GM23338 (cell line): ENCODE measurements at regions not wholly inside any gene's neighbourhood (a gene's known extent, or its start where the extent isn't known, plus 50 kb on each side); places are given as distances from the start of the nearest gene placed in this dataset.

Source experiments
- ATAC-seq: fragments of 200-7000 bp; cut with Tn5 transposase; 3 replicates; pipeline ENCODE4 v1.9.1; 2020
- DNase-seq: peaks from one replicate; pipeline ENCODE4 v3.0.0-alpha.2; 2015; ENCODE audit warnings: low spot score
- H2AFZ ChIP-seq: fragments of 200-600 bp; sonication (generic); 2 replicates; pipeline ENCODE4 v1.8.0; 2016; ENCODE audit warnings: antibody characterized with exemption, mild to moderate bottlenecking, moderate library complexity
- H3F3A ChIP-seq: fragments of 200-600 bp; sonication (generic); replicated peaks from 2 replicates; pipeline ENCODE4 v1.8.0; 2017; ENCODE audit warnings: antibody characterized with exemption, mixed run types, low read depth
- H3K27ac ChIP-seq: fragments of 200-600 bp; sonication (generic); 2 replicates; pipeline ENCODE4 v1.6.1; 2016; ENCODE audit warnings: low read depth
- H3K27me3 ChIP-seq: fragments of 200-600 bp; sonication (generic); 2 replicates; pipeline ENCODE4 v1.8.0; 2016; ENCODE audit warnings: mild to moderate bottlenecking, mixed run types, moderate library complexity; ENCODE audit not compliant: insufficient read depth
- H3K36me3 ChIP-seq: fragments of 200-600 bp; sonication (generic); 2 replicates; pipeline ENCODE4 v1.8.0; 2016; ENCODE audit warnings: mild to moderate bottlenecking; ENCODE audit not compliant: insufficient read depth
- H3K4me1 ChIP-seq: fragments of 200-600 bp; sonication (generic); 2 replicates; pipeline ENCODE4 v1.8.0; 2016; ENCODE audit warnings: mild to moderate bottlenecking, moderate library complexity; ENCODE audit not compliant: insufficient read depth
- H3K4me2 ChIP-seq: fragments of 200-600 bp; sonication (generic); 2 replicates; pipeline ENCODE4 v1.7.1; 2017; ENCODE audit warnings: mixed run types
- H3K4me3 ChIP-seq: fragments of 200-600 bp; sonication (generic); 2 replicates; pipeline ENCODE4 v1.6.1; 2016; ENCODE audit warnings: mixed run types
- H3K79me2 ChIP-seq: fragments of 200-600 bp; sonication (generic); replicated peaks from 2 replicates; pipeline ENCODE4 v1.8.0; 2017; ENCODE audit warnings: mild to moderate bottlenecking; ENCODE audit not compliant: insufficient read depth
- H3K9me2 ChIP-seq: fragments of 200-600 bp; sonication (generic); 2 replicates; pipeline ENCODE4 v1.8.0; 2017; ENCODE audit not compliant: insufficient read depth
- H4K20me1 ChIP-seq: fragments of 200-600 bp; sonication (generic); replicated peaks from 2 replicates; pipeline ENCODE4 v1.8.0; 2017; ENCODE audit warnings: mild to moderate bottlenecking; ENCODE audit not compliant: insufficient read depth
- H3K27ac Mint-ChIP-seq: 2 replicates; pipeline ENCODE4 v1.8.0; 2020; ENCODE audit warnings: inconsistent platforms, mild to moderate bottlenecking, moderate library complexity, mixed read lengths
- H3K27me3 Mint-ChIP-seq: 3 replicates; pipeline ENCODE4 v1.8.0; 2022; ENCODE audit warnings: low read depth, mild to moderate bottlenecking, moderate library complexity, mixed read lengths, inconsistent platforms; ENCODE audit not compliant: insufficient read depth, poor library complexity
- H3K36me3 Mint-ChIP-seq: 3 replicates; pipeline ENCODE4 v1.8.0; 2021; ENCODE audit warnings: low read depth, mild to moderate bottlenecking, inconsistent platforms, moderate library complexity, mixed read lengths
- H3K4me1 Mint-ChIP-seq: 3 replicates; pipeline ENCODE4 v1.8.0; 2020; ENCODE audit warnings: mild to moderate bottlenecking, inconsistent platforms, mixed read lengths
- H3K4me3 Mint-ChIP-seq: 3 replicates; pipeline ENCODE4 v1.8.0; 2021; ENCODE audit warnings: moderate library complexity, mild to moderate bottlenecking, inconsistent platforms, mixed read lengths
- H3K9me3 Mint-ChIP-seq: 3 replicates; pipeline ENCODE4 v1.8.0; 2020; ENCODE audit warnings: moderate library complexity, mild to moderate bottlenecking, inconsistent platforms, mixed read lengths
- CREB1 ChIP-seq: fragments of 250-450 bp; sonication (Bioruptor Pico); IDR thresholded peaks from 2 replicates; pipeline ENCODE4 v1.5.0; 2020; ENCODE audit warnings: low read depth, mild to moderate bottlenecking, moderate library complexity
- EZH2 ChIP-seq: fragments of 200-600 bp; sonication (generic); IDR thresholded peaks from one replicate; pipeline ENCODE4 v1.8.0; 2017; ENCODE audit warnings: antibody characterized with exemption, mild to moderate bottlenecking, low read depth; ENCODE audit not compliant: unreplicated experiment
- JUNB ChIP-seq: IDR thresholded peaks from one replicate; pipeline ENCODE4 v1.6.1; 2016; ENCODE audit warnings: antibody characterized with exemption; ENCODE audit not compliant: unreplicated experiment
- POLR2AphosphoS5 ChIP-seq: IDR thresholded peaks from 2 replicates; pipeline ENCODE4 v1.6.1; 2016; ENCODE audit warnings: antibody characterized with exemption, low read depth
- STAT1 ChIP-seq: IDR thresholded peaks from one replicate; pipeline ENCODE4 v1.6.1; 2016; ENCODE audit warnings: antibody characterized with exemption; ENCODE audit not compliant: unreplicated experiment
- ZNF331 ChIP-seq: fragments of 250-450 bp; sonication (Bioruptor Pico); IDR thresholded peaks from 2 replicates; pipeline ENCODE4 v1.5.0; 2020; ENCODE audit warnings: low read depth, mild to moderate bottlenecking, moderate library complexity
- TF ChIP-seq, protein P1 (sequence below): IDR thresholded peaks from one replicate; pipeline ENCODE4 v1.6.1; 2018; ENCODE audit warnings: antibody characterized with exemption; ENCODE audit not compliant: unreplicated experiment
- TF ChIP-seq, protein P2 (sequence below): IDR thresholded peaks from 2 replicates; pipeline ENCODE4 v1.6.1; 2016; ENCODE audit warnings: antibody characterized with exemption
- TF ChIP-seq, protein P3 (sequence below), 2 experiments: fragments of 200-600 bp in 1 of 2; sonication (generic) in 1 of 2; conservative IDR thresholded peaks; 2 replicates each; pipeline versions ENCODE4 v1.5.1 to v1.6.1; 2016 to 2017; ENCODE audit warnings: antibody characterized with exemption in 2 of 2, low read depth in 2 of 2, mild to moderate bottlenecking in 2 of 2, moderate library complexity in 1 of 2
- TF ChIP-seq, protein P4 (sequence below): fragments of 250-450 bp; sonication (Bioruptor Pico); IDR thresholded peaks from 2 replicates; pipeline ENCODE4 v1.5.0; 2020; ENCODE audit warnings: mild to moderate bottlenecking, moderate library complexity

DNA sequence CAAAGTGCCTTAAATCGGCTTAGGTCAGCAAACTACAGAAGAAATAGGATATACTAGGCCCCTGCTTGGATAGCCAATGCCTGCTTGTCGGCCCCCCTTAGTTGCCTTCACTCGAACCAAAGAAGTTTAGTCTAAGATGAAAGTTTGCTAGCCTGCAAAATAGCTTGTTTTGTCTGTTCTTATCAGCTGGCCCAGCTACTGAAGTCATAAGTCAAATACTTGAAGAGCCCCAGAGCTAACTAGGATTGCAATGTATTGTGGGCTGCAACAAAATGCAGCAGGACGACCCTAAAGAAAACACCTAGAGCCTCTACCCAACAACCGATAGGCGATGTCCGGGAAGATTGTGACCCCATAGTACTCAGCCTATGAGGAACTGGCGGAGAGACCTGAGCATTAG lies 183.5 kb upstream of the HS6ST1 start (continued):
- TF ChIP-seq, protein P1, sequence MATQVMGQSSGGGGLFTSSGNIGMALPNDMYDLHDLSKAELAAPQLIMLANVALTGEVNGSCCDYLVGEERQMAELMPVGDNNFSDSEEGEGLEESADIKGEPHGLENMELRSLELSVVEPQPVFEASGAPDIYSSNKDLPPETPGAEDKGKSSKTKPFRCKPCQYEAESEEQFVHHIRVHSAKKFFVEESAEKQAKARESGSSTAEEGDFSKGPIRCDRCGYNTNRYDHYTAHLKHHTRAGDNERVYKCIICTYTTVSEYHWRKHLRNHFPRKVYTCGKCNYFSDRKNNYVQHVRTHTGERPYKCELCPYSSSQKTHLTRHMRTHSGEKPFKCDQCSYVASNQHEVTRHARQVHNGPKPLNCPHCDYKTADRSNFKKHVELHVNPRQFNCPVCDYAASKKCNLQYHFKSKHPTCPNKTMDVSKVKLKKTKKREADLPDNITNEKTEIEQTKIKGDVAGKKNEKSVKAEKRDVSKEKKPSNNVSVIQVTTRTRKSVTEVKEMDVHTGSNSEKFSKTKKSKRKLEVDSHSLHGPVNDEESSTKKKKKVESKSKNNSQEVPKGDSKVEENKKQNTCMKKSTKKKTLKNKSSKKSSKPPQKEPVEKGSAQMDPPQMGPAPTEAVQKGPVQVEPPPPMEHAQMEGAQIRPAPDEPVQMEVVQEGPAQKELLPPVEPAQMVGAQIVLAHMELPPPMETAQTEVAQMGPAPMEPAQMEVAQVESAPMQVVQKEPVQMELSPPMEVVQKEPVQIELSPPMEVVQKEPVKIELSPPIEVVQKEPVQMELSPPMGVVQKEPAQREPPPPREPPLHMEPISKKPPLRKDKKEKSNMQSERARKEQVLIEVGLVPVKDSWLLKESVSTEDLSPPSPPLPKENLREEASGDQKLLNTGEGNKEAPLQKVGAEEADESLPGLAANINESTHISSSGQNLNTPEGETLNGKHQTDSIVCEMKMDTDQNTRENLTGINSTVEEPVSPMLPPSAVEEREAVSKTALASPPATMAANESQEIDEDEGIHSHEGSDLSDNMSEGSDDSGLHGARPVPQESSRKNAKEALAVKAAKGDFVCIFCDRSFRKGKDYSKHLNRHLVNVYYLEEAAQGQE, result no peak
- no peak for TF ChIP-seq STAT1
- TF ChIP-seq ZNF331 (CRISPR knock-in tag), result no peak
- TF ChIP-seq POLR2AphosphoS5, result no peak
- TF ChIP-seq, protein P2, sequence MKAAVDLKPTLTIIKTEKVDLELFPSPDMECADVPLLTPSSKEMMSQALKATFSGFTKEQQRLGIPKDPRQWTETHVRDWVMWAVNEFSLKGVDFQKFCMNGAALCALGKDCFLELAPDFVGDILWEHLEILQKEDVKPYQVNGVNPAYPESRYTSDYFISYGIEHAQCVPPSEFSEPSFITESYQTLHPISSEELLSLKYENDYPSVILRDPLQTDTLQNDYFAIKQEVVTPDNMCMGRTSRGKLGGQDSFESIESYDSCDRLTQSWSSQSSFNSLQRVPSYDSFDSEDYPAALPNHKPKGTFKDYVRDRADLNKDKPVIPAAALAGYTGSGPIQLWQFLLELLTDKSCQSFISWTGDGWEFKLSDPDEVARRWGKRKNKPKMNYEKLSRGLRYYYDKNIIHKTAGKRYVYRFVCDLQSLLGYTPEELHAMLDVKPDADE, result no peak
- TF ChIP-seq, protein P3, sequence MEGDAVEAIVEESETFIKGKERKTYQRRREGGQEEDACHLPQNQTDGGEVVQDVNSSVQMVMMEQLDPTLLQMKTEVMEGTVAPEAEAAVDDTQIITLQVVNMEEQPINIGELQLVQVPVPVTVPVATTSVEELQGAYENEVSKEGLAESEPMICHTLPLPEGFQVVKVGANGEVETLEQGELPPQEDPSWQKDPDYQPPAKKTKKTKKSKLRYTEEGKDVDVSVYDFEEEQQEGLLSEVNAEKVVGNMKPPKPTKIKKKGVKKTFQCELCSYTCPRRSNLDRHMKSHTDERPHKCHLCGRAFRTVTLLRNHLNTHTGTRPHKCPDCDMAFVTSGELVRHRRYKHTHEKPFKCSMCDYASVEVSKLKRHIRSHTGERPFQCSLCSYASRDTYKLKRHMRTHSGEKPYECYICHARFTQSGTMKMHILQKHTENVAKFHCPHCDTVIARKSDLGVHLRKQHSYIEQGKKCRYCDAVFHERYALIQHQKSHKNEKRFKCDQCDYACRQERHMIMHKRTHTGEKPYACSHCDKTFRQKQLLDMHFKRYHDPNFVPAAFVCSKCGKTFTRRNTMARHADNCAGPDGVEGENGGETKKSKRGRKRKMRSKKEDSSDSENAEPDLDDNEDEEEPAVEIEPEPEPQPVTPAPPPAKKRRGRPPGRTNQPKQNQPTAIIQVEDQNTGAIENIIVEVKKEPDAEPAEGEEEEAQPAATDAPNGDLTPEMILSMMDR (conservative IDR thresholded peaks at IDR 0.05; ENCODE audit: low read depth in 2 of 2), result no peak

DNA sequence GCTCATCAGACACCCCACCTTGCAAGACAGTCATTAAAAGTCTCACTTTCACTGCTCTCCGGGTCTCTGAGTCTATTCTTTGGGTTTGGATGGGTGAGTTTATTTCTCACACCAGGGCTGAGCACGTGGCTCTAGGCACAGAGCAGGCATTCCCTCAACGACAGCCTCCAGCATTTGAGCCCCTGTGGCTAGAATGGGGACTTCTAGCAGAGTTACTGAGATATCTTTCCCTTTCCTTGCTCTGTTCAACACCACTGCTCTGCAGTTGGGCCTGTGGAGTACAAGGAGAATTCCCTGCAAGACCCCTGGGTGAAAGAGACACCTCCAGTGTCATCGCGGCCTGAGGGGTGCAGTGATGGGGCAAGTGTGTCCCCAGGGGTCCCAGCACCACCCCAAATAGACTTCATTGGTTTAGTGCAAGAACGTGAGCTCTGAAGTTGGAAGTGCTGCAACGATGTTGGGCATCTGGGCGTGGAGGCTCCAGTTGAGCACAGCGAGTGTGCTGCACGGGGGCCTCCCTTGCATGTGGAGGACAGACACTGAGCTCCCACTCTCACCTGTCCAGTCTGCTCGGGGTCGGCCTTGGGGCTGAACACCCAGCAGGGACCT lies 184.1 kb upstream of the HS6ST1 start:
- no peak for DNase-seq
- no peaks in the 10 kb centered on the region for H4K20me1 ChIP-seq
- H3K9me3 Mint-ChIP-seq, result no peaks in the 10 kb centered on the region; the same call in 2 of the 3 replicates
- no peak overlapping the region for H3K4me3 Mint-ChIP-seq
- no peaks in the 10 kb centered on the region for H3K4me1 ChIP-seq
- H3F3A ChIP-seq, result no peaks in the 10 kb centered on the region
- no peaks in the 10 kb centered on the region for H3K9me2 ChIP-seq
- H3K27me3 ChIP-seq, result no peaks in the 10 kb centered on the region
- ATAC-seq, result no peak
- H3K4me2 ChIP-seq, result no peak overlapping the region
- H3K36me3 ChIP-seq, result no peaks in the 10 kb centered on the region
- H3K27me3 Mint-ChIP-seq, result no peaks in the 10 kb centered on the region
- no peak overlapping the region for H3K27ac Mint-ChIP-seq
- H3K79me2 ChIP-seq, result no peaks in the 10 kb centered on the region
- no peak overlapping the region for H3K27ac ChIP-seq
- H3K4me1 Mint-ChIP-seq, result no peaks in the 10 kb centered on the region
- no peaks in the 10 kb centered on the region; the same call in 2 of the 3 replicates for H3K36me3 Mint-ChIP-seq
- H2AFZ ChIP-seq, result no peak overlapping the region
- no peak overlapping the region for H3K4me3 ChIP-seq
- TF ChIP-seq EZH2 (no peak), CREB1 (CRISPR knock-in tag) (no peak), JUNB (no peak)
- TF ChIP-seq, protein P2, result no peak
- TF ChIP-seq, protein P4, sequence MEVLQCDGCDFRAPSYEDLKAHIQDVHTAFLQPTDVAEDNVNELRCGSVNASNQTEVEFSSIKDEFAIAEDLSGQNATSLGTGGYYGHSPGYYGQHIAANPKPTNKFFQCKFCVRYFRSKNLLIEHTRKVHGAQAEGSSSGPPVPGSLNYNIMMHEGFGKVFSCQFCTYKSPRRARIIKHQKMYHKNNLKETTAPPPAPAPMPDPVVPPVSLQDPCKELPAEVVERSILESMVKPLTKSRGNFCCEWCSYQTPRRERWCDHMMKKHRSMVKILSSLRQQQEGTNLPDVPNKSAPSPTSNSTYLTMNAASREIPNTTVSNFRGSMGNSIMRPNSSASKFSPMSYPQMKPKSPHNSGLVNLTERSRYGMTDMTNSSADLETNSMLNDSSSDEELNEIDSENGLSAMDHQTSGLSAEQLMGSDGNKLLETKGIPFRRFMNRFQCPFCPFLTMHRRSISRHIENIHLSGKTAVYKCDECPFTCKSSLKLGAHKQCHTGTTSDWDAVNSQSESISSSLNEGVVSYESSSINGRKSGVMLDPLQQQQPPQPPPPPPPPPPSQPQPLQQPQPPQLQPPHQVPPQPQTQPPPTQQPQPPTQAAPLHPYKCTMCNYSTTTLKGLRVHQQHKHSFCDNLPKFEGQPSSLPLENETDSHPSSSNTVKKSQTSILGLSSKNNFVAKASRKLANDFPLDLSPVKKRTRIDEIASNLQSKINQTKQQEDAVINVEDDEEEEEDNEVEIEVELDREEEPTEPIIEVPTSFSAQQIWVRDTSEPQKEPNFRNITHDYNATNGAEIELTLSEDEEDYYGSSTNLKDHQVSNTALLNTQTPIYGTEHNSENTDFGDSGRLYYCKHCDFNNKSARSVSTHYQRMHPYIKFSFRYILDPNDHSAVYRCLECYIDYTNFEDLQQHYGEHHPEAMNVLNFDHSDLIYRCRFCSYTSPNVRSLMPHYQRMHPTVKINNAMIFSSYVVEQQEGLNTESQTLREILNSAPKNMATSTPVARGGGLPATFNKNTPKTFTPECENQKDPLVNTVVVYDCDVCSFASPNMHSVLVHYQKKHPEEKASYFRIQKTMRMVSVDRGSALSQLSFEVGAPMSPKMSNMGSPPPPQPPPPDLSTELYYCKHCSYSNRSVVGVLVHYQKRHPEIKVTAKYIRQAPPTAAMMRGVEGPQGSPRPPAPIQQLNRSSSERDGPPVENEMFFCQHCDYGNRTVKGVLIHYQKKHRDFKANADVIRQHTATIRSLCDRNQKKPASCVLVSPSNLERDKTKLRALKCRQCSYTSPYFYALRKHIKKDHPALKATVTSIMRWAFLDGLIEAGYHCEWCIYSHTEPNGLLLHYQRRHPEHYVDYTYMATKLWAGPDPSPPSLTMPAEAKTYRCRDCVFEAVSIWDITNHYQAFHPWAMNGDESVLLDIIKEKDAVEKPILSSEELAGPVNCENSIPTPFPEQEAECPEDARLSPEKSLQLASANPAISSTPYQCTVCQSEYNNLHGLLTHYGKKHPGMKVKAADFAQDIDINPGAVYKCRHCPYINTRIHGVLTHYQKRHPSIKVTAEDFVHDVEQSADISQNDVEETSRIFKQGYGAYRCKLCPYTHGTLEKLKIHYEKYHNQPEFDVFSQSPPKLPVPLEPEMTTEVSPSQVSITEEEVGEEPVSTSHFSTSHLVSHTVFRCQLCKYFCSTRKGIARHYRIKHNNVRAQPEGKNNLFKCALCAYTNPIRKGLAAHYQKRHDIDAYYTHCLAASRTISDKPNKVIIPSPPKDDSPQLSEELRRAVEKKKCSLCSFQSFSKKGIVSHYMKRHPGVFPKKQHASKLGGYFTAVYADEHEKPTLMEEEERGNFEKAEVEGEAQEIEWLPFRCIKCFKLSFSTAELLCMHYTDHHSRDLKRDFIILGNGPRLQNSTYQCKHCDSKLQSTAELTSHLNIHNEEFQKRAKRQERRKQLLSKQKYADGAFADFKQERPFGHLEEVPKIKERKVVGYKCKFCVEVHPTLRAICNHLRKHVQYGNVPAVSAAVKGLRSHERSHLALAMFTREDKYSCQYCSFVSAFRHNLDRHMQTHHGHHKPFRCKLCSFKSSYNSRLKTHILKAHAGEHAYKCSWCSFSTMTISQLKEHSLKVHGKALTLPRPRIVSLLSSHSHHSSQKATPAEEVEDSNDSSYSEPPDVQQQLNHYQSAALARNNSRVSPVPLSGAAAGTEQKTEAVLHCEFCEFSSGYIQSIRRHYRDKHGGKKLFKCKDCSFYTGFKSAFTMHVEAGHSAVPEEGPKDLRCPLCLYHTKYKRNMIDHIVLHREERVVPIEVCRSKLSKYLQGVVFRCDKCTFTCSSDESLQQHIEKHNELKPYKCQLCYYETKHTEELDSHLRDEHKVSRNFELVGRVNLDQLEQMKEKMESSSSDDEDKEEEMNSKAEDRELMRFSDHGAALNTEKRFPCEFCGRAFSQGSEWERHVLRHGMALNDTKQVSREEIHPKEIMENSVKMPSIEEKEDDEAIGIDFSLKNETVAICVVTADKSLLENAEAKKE (CRISPR knock-in tag), result no peak
